ENCODE measurements at regions not wholly inside any gene's neighbourhood (a gene's known extent, or its start where the extent isn't known, plus 50 kb on each side); places are given as distances from the start of the nearest gene placed in this dataset.

DNA sequence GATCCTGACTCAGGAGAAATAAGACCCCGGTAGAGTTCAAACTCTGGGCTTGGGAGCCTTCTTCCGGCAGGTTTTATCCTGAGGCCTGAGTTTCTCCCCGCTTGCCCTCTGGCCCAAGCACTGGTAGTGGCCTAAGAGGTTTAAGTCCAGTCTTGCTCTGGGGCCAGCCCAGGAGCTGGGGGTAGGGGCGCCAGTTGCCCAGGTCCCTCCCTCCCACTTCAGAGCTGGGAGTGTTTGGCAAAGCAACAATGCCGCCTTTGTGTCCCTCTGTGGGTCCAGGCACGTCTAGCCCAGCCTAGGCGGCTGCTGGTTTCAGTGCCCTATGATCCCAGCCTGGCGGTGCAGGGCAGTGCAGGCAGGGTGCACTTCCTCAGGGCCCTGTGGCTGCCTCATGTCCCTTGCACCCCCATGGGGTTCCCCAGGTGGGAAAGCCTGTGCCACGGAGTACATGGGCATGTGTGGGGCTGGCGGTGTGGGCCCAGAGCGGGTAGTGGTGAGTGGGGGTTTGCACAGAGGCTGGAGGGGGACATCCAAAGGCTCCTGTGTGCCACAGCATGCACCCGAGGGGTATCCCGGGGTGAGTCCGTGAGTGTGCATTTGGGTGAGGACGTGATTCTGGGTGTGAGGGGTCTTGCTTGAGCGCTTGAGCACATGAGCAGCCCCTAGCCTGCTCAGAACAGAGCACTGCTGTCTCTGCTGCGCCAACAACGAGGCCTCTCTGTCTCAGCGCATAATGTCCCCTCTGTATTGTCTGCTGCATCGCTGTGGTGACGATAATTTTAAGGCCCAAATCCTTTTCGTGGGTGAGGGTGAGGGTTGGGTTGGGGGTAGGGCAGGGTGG, 61.7 kb upstream of the PSD2 start:
- DNase-seq = no peak

- DNase-seq = no peak
These were observed 61.1 kb upstream of the PSD2 start for GRCh38 chr5:139734539-139734916.

- DNase-seq = no peak
These were observed 57.1 kb upstream of the PSD2 start for GRCh38 chr5:139738193-139739149.

DNA sequence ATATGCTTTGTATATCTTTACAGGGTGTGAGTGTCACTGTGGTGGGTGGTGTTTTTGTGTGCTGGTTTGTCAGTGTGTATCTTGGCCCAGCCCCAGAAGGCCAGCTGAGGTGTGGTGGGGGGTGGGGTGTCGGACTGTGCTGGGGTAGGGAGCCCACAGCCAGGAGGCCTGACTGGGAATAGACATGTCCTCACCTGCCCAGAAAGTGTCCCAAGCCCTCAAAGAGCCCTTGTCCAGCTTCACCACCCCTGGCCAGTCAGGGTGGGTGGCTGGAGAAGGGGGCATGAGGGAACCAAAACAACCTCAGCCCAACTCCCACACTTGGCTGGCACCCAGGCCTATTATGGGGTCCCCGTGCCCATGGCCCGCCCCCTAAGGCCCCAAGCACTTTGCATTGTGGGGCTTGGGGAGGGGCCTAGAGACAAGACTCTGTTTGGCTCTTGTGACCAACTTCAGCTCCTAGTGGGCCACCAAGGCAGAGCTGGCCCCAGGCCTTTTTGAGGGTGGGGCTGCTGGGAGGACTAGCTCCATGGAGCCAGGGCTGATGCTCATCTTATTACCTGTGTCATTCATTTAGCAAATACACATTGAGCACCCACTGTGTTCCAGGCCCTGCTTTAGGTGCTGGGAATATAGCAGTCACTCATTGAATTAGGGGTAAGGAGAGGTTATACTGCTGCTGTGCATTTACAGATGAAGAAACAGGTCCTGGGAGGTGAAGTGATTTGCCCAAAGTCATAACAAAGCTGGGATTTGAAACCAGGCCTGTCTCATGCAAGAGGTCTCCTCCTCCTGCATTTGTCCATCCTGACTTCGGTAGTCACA, 56.2 kb upstream of the PSD2 start:
- DNase-seq = no peak

DNA sequence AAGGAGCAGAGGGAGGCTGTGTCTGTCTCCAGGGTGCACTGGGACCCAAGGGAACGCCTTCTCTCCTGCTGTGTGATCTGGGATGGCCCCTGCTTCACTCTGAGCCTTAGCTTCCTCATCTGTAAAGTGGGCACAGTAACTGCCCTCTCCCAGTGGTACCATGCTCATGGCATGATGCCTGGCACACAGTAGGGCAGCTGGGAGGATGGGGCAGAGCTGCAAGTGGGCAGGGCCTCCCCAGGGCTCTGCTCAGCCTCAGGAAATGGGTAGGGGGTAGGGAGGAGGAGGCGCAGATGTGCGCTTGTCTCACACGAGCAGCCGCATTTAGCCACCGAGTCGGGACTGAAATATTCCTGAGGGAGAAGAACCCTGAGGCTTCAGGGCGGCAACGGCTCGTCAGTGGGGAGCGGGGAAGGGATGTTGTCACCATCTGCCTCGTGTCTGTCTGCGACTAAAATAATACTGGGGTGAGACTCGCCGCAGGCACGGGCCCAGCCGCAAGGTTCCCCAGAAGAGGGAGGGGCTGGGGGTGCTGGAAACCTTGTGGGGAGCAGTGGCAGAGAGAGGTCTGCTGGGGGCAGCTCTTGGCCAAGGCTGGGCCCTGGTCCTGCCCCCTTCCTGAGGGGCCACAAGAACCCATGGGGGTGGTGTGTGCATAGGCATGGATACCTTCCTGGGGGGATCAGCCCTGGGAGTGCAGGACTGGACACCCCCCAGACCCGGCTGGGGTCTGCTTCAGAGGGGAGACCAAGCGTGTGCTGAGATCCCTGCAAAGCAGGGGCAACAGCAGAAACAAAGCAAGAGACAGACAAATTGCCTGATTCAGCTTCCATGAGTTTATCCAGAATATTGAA, 55.2 kb upstream of the PSD2 start:
- no peak for DNase-seq

- no peak for DNase-seq
These were observed 54.5 kb upstream of the PSD2 start for GRCh38 chr5:139740992-139741672.

GRCh38 chr5:139741823-139742172, 53.8 kb upstream of the PSD2 start:
- no peak for DNase-seq

GRCh38 chr5:139742173-139742903, 53.3 kb upstream of the PSD2 start:
- no peak for DNase-seq

DNA sequence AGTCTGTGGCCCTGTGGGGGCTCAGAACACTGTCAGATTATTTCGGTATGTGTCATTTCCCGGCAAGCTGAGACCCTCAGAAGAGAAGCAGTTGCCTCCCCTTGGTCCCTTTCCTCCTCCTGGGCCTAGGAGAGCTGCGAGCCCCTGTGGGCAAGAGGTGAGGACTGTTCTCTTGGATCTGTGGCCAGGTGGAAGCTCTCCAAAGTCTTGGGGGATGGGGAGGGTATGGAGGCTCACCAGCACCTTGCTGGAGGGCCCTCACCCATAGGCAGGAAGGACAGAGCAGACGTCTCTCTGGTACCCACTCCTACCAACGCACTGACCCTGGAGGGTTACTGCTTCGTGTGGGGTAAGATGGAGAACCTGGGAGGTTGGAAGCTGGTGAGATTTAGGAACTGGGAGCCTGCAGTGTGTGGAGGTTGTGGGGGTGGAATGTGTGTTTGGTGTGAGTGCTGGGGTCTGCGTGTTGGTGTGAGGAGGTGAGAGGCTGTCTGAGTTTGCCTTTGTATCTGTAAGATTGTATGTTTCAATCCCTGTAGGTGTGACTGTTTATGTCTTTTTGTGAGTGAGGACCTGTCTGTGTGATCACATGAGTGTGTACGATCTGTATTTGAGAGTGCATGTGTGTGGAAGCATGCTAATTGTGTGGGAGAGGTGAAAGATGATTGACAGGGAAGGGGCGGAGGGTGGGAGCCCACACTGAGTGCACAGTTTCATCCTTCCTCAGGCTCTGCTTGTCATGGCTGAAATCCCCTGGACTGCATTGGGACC, 52.4 kb upstream of the PSD2 start:
- no peak for DNase-seq

DNA sequence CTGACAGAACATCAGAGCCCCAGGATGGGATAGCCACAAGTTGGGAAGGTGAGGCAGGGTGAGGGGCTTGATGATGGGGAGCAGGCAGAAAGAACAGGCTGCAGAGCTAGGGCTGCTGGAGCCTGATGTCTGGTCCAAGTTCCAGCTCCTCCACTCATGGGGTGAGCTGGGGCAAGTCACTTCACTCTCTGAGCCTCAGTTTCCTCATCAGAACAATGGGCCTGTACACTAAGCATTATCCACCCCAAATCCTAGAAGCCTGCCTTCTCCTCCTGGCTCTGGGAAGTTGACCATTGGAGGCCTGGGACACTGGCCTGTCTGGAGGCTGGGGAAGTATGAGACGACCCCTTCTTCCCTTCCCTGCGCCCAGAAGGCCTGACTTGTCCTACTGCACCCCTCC, 51.8 kb upstream of the PSD2 start:
- no peak for DNase-seq

- DNase-seq = peak; percentile 65
These were observed 51.0 kb upstream of the PSD2 start for GRCh38 chr5:139744471-139745131.

- peak; percentile 65 for DNase-seq
These were observed 50.3 kb upstream of the PSD2 start for GRCh38 chr5:139745132-139745799.

DNA sequence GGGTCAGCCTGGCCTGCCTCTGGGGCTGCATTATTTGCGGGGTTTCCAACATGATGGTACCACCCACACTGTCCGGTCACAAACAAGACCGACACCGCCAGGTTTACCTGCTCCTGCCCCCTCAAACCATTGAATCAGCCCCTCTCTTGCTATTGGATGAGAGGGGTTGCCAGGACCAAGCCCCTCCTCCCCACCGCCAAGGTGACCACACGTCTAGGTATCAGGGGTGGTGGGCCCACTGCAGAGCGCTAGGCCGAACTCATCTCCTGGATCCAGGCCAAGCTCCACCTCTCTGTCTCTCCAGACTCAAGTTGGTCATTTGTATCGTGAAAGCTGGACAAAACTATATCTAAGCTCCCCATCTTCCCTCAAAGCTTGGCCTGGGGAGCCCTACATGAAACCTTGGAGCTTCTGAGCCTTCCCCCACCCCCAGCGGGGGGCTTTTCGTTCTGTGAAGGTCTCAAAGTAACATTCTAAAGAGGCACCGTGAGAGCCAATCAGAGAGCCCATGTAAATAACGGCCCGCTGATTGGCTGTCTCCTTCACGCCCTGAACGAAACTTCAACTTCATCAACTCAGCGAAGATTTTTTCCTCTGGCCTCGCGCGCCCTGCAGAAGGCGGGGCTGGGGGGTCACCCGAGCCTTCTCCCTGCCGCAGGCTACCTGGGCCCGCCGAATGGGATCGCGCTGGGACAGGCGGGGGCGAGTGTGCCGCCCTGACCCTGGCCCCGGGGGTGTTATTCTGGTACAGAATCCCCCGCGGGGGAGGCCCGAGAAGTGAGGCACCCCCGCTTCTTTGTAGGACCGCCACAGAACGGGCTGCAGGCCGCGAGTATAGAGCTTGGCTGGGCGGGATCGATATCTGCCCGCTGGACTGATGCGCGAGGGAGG, 49.6 kb upstream of the PSD2 start:
- DNase-seq = peak; percentile 82
